H1 (cell line): ENCODE measurements at regions not wholly inside any gene's neighbourhood (a gene's known extent, or its start where the extent isn't known, plus 50 kb on each side); places are given as distances from the start of the nearest gene placed in this dataset.

Experiments used
- CTCF ChIA-PET: fragments of 300-600 bp; sonication (Branson Sonifier 250); formaldehyde crosslinking; loops from one replicate; lab custom pipeline; 2021; ENCODE audit not compliant: partially characterized antibody; lab: Charles Lee
- POLR2A ChIA-PET: fragments of 300-600 bp; sonication (Branson Sonifier 250); formaldehyde crosslinking; loops from one replicate; lab custom pipeline; 2021; ENCODE audit warnings: inconsistent platforms; ENCODE audit not compliant: partially characterized antibody; lab: Charles Lee
- DNase-seq, 2 experiments: peaks; one replicate each; pipeline versions ENCODE4 v3.0.0 to v3.0.0-alpha.2; 2010 to 2022; ENCODE audit warnings: low spot score in 2 of 2, low read depth in 1 of 2, mixed read lengths in 1 of 2
- FAIRE-seq: peaks from 2 replicates; lab custom pipeline; 2011; peaks lifted over from hg19 to GRCh38; lab: Jason Lieb, UNC
- H2AFZ ChIP-seq: 2 replicates; pipeline ENCODE4 v1.8.1; 2012; ENCODE audit warnings: low read length, inconsistent platforms
- H2AK5ac ChIP-seq: 2 replicates; pipeline ENCODE4 v1.6.1; 2013; ENCODE audit warnings: low read depth, low read length
- H2BK120ac ChIP-seq: replicated peaks from 2 replicates; pipeline ENCODE3; 2013; ENCODE audit warnings: low read depth, low read length, inconsistent platforms
- H2BK12ac ChIP-seq: 2 replicates; pipeline ENCODE4 v1.6.1; 2013; ENCODE audit warnings: low read depth, low read length
- H2BK15ac ChIP-seq: 2 replicates; pipeline ENCODE4 v1.6.1; 2013; ENCODE audit warnings: low read length
- H2BK20ac ChIP-seq: 2 replicates; pipeline ENCODE4 v1.6.1; 2013; ENCODE audit warnings: low read length
- H2BK5ac ChIP-seq: 2 replicates; pipeline ENCODE4 v1.6.1; 2013; ENCODE audit warnings: low read depth, low read length
- H3K14ac ChIP-seq: 2 replicates; pipeline ENCODE4 v1.6.1; 2013; ENCODE audit warnings: inconsistent platforms; ENCODE audit not compliant: insufficient read length
- H3K18ac ChIP-seq: 2 replicates; pipeline ENCODE4 v1.6.1; 2013; ENCODE audit warnings: low read length; ENCODE audit errors: extremely low read depth
- H3K23ac ChIP-seq: 2 replicates; pipeline ENCODE4 v1.6.1; 2013; ENCODE audit warnings: inconsistent platforms; ENCODE audit not compliant: insufficient read length
- H3K23me2 ChIP-seq: 2 replicates; pipeline ENCODE4 v1.6.1; 2013; ENCODE audit warnings: low read depth, low read length
- H3K27ac ChIP-seq: 2 replicates; pipeline ENCODE4 v1.6.1; 2011; ENCODE audit warnings: low read depth, low read length, inconsistent platforms
- H3K27me3 ChIP-seq, 4 experiments: replicated peaks in 1 of 4; 1 replicate in 1 of 4; 2 replicates in 3 of 4; pipeline versions ENCODE4 v1.6.1 to v1.8.1; 2011 to 2013; ENCODE audit warnings: low read length in 3 of 4, mild to moderate bottlenecking in 3 of 4, inconsistent platforms in 2 of 4, mixed read lengths in 2 of 4, moderate library complexity in 1 of 4; ENCODE audit not compliant: control insufficient read depth in 3 of 4, insufficient read depth in 3 of 4; ENCODE audit errors: extremely low read depth in 1 of 4
- H3K36me3 ChIP-seq, 4 experiments: 2 replicates each; pipeline versions ENCODE4 v1.6.1 to v1.8.1; 2011 to 2013; ENCODE audit warnings: mild to moderate bottlenecking in 4 of 4, low read length in 3 of 4, moderate library complexity in 2 of 4, control low read depth in 1 of 4, inconsistent platforms in 1 of 4; ENCODE audit not compliant: insufficient read depth in 4 of 4, control insufficient read depth in 2 of 4
- H3K4ac ChIP-seq: replicated peaks from 2 replicates; pipeline ENCODE3; 2013; ENCODE audit warnings: low read length, low read depth, mixed read lengths, inconsistent platforms; ENCODE audit not compliant: insufficient read length
- H3K4me1 ChIP-seq, 4 experiments: replicated peaks in 1 of 4; 1 replicate in 1 of 4; 2 replicates in 3 of 4; pipeline versions ENCODE4 v1.6.1 to v1.8.1; 2011 to 2013; ENCODE audit warnings: low read length in 3 of 4, inconsistent platforms in 2 of 4, mixed read lengths in 1 of 4; ENCODE audit not compliant: insufficient read depth in 4 of 4, control insufficient read depth in 3 of 4
- H3K4me2 ChIP-seq, 2 experiments: 2 replicates each; pipeline versions ENCODE4 v1.6.1 to v1.8.1; 2011 to 2013; ENCODE audit warnings: low read depth in 2 of 2, low read length in 2 of 2, control low read depth in 1 of 2, inconsistent platforms in 1 of 2, mild to moderate bottlenecking in 1 of 2; ENCODE audit not compliant: insufficient read depth in 1 of 2
- H3K4me3 ChIP-seq, 4 experiments: fragments of 200-600, 300-600 bp in 1 of 4; sonication (generic), shearing (Covaris generic), sonication (Bioruptor Twin) in 1 of 4; 2 replicates each; pipeline versions ENCODE4 v1.5.1 to v1.8.1; 2011 to 2016; ENCODE audit warnings: low read length in 4 of 4, low read depth in 3 of 4, control low read depth in 2 of 4, inconsistent platforms in 2 of 4, mild to moderate bottlenecking in 2 of 4, mixed read lengths in 1 of 4, moderate library complexity in 1 of 4; ENCODE audit not compliant: insufficient read depth in 2 of 4; ENCODE audit errors: extremely low read depth in 1 of 4
- H3K56ac ChIP-seq: replicated peaks from 2 replicates; pipeline ENCODE3; 2013; ENCODE audit warnings: low read depth, mild to moderate bottlenecking, mixed read lengths, low read length, inconsistent platforms; ENCODE audit not compliant: insufficient read length
- H3K79me1 ChIP-seq: 2 replicates; pipeline ENCODE4 v1.6.1; 2013; ENCODE audit warnings: low read depth, low read length, control low read depth
- H3K79me2 ChIP-seq, 2 experiments: 2 replicates each; pipeline versions ENCODE4 v1.6.1 to v1.8.1; 2012 to 2013; ENCODE audit warnings: low read length in 2 of 2, mild to moderate bottlenecking in 2 of 2, inconsistent platforms in 1 of 2; ENCODE audit not compliant: insufficient read depth in 2 of 2, control insufficient read depth in 1 of 2
- H3K9ac ChIP-seq, 4 experiments: replicated peaks in 1 of 4; 1 replicate in 1 of 4; 2 replicates in 3 of 4; pipeline versions ENCODE4 v1.6.1 to v1.8.1; 2011 to 2013; ENCODE audit warnings: low read depth in 3 of 4, low read length in 3 of 4, control low read depth in 2 of 4, mild to moderate bottlenecking in 2 of 4, moderate library complexity in 2 of 4, inconsistent platforms in 1 of 4; ENCODE audit errors: extremely low read depth in 1 of 4
- H3K9me3 ChIP-seq, 2 experiments: 2 replicates each; pipeline versions ENCODE4 v1.6.1 to v1.8.1; 2012 to 2013; ENCODE audit warnings: mild to moderate bottlenecking in 2 of 2, moderate library complexity in 2 of 2, control low read depth in 1 of 2, inconsistent platforms in 1 of 2, low read depth in 1 of 2, low read length in 1 of 2, mixed read lengths in 1 of 2; ENCODE audit not compliant: insufficient read depth in 2 of 2
- H4K20me1 ChIP-seq, 2 experiments: replicated peaks in 1 of 2; 2 replicates each; pipeline versions ENCODE3 to v1.8.1; 2011 to 2013; ENCODE audit warnings: inconsistent platforms in 2 of 2, low read length in 2 of 2, mild to moderate bottlenecking in 1 of 2; ENCODE audit not compliant: insufficient read depth in 2 of 2, control insufficient read depth in 1 of 2
- H4K5ac ChIP-seq: 2 replicates; pipeline ENCODE4 v1.6.1; 2013; ENCODE audit warnings: low read length, low read depth, mixed read lengths, inconsistent platforms; ENCODE audit not compliant: insufficient read length
- H4K8ac ChIP-seq: 2 replicates; pipeline ENCODE4 v1.8.0; 2013; ENCODE audit warnings: mild to moderate bottlenecking, moderate library complexity, low read length, inconsistent platforms; ENCODE audit not compliant: insufficient read depth; ENCODE audit errors: extremely low read depth
- H4K91ac ChIP-seq: replicated peaks from 2 replicates; pipeline ENCODE3; 2013; ENCODE audit warnings: low read length, mixed read lengths, inconsistent platforms; ENCODE audit not compliant: insufficient read length
- BCL11A ChIP-seq, 2 experiments: IDR thresholded peaks; one replicate each; pipeline ENCODE4 v1.6.1; 2011; ENCODE audit warnings: low read depth in 2 of 2, low read length in 2 of 2, mild to moderate bottlenecking in 2 of 2
- CBX5 ChIP-seq: fragments of 300-800, 300-1000 bp; sonication (generic); IDR thresholded peaks from 2 replicates; pipeline ENCODE4 v1.7.1; 2016; ENCODE audit warnings: antibody characterized with exemption, low read length, low read depth
- CEBPB ChIP-seq: IDR thresholded peaks from 2 replicates; pipeline ENCODE4 v1.6.1; 2012; ENCODE audit warnings: low read depth, low read length
- CREB1 ChIP-seq: IDR thresholded peaks from 2 replicates; pipeline ENCODE4 v1.6.1; 2012; ENCODE audit warnings: inconsistent platforms
- EGR1 ChIP-seq: IDR thresholded peaks from 2 replicates; pipeline ENCODE4 v1.6.1; 2011; ENCODE audit warnings: low read depth, low read length, borderline replicate concordance
- GABPA ChIP-seq: IDR thresholded peaks from 2 replicates; pipeline ENCODE4 v1.6.1; 2011; ENCODE audit warnings: mild to moderate bottlenecking, low read length, moderate library complexity, borderline replicate concordance; ENCODE audit not compliant: insufficient read depth
- JUN ChIP-seq: IDR thresholded peaks from 2 replicates; pipeline ENCODE4 v1.6.1; 2011; ENCODE audit warnings: low read depth, mild to moderate bottlenecking, improper control_type of control experiment, low read length
- POLR2A ChIP-seq, 2 experiments: IDR thresholded peaks; 1 replicate in 1 of 2; 2 replicates in 1 of 2; pipeline ENCODE4 v1.6.1; 2011; ENCODE audit warnings: low read depth in 2 of 2, low read length in 2 of 2, mild to moderate bottlenecking in 2 of 2; ENCODE audit errors: control extremely low read depth in 1 of 2
- RBBP5 ChIP-seq: IDR thresholded peaks from 2 replicates; pipeline ENCODE4 v1.7.1; 2012; ENCODE audit warnings: low read depth, mild to moderate bottlenecking, inconsistent platforms, low read length, moderate library complexity, borderline replicate concordance
- SIX5 ChIP-seq: IDR thresholded peaks from 2 replicates; pipeline ENCODE4 v1.6.1; 2011; ENCODE audit warnings: mild to moderate bottlenecking, low read depth, low read length
- WGBS, 2 experiments: shearing (Covaris generic) in 1 of 2; methylation state at CpG; one replicate each; pipeline versions ENCODE4 v1.1.6 to v1.1.7; 2013 to 2015; ENCODE audit warnings: low lambda C conversion rate in 2 of 2, mixed read lengths in 2 of 2, inconsistent platforms in 1 of 2, low coverage in 1 of 2, missing lambda C conversion rate in 1 of 2; ENCODE audit not compliant: insufficient replicate concordance in 2 of 2, insufficient coverage in 1 of 2, insufficient read length in 1 of 2; ENCODE audit errors: extremely low coverage in 1 of 2, missing lambda C conversion rate in 1 of 2; 5-methylcytosine and 5-hydroxymethylcytosine counted together

GRCh38 chr2:12096788-12097449, 350.5 kb downstream of the LPIN1 start:
- CTCF ChIA-PET, result interaction anchor here (0.6 to 1.8 kb wide), 11 partner anchors 9 to 1264 kb away, joined by 3 to 8 read pairs (median 4); no protein-coding TSS in a partner anchor
- TF ChIP-seq JUN (no peak), CEBPB (no peak), CBX5 (no peak), GABPA (no peak), BCL11A (IDR thresholded peaks at IDR 0.05; ENCODE audit: low read depth in 2 of 2, low read length in 2 of 2) (no peak), EGR1 (no peak), CREB1 (no peak), POLR2A (IDR thresholded peaks at IDR 0.05; ENCODE audit: control extremely low read depth in 1 of 2, low read depth in 2 of 2, low read length in 2 of 2) (no peak), SIX5 (no peak), RBBP5 (no peak)
- Histone ChIP-seq H3K79me2 (no peaks in the 10 kb centered on the region), H2BK120ac (no peak overlapping the region), H2BK15ac (no peak overlapping the region), H3K27me3 (no peaks in the 10 kb centered on the region), H3K56ac (no peak overlapping the region), H3K4me1 (peaks cover 0 to 9% (median 8%) of the 10 kb centered on the region in 4 experiments; a peak in 6 of 7 replicates), H3K14ac (no peak overlapping the region), H3K79me1 (no peaks in the 10 kb centered on the region), H3K27ac (no peak overlapping the region), H2AK5ac (no peak overlapping the region), H2BK20ac (no peak overlapping the region), H4K91ac (no peak overlapping the region), H4K8ac (no peak overlapping the region), H3K9me3 (no peaks in the 10 kb centered on the region; a peak in 1 of 4 replicates), H3K4ac (no peak overlapping the region), H2AFZ (no peak overlapping the region), H3K36me3 (no peaks in the 10 kb centered on the region), H3K4me3 (peak overlapping the region in 1 of 4 experiments; percentile 29; a peak in 1 of 8 replicates), H3K23me2 (0 out of 2 replicates have a peak, but pooled peaks cover 2% of the 10 kb centered on the region), H3K18ac (no peak overlapping the region), H2BK12ac (no peak overlapping the region), H3K9ac (no peak overlapping the region), H3K23ac (no peak overlapping the region), H4K20me1 (no peaks in the 10 kb centered on the region), H3K4me2 (peak overlapping the region; percentile 46 to 52), H4K5ac (no peak overlapping the region), H2BK5ac (no peak overlapping the region; the same call in 1 of the 2 replicates)
- DNase-seq, result no peak
- POLR2A ChIA-PET, result interaction anchor here (0.6 to 1.4 kb wide), 4 partner anchors 11 to 608 kb away, joined by 3 to 5 read pairs (median 4); no protein-coding TSS in a partner anchor
- 43% methylated on average over 7 of the region's 7 CpGs; no CpG with 5 or more reads in 1 of the 2 experiments for WGBS, 2 experiments
- no peak for FAIRE-seq
